GM19025 (cell line): ENCODE measurements at regions not wholly inside any gene's neighbourhood (a gene's known extent, or its start where the extent isn't known, plus 50 kb on each side); places are given as distances from the start of the nearest gene placed in this dataset.
A peak's percentile ranks its signal among the peaks of the same experiment; 100 is the strongest.
"Not testable (repeated sequence)": the region's sequence is repeated elsewhere in the genome, so short reads cannot be mapped to it uniquely, and the experiment has no call there.

Source experiments
- ATAC-seq: cut with Tn5 transposase; IDR thresholded peaks from one replicate; pipeline ENCODE4 v1.9.1; 2021; ENCODE audit warnings: mild to moderate bottlenecking, low read depth, moderate library complexity; ENCODE audit not compliant: unreplicated experiment

GRCh38 chr13:80093888-80094287 lies 247.0 kb downstream of the SPRY2 start:
- no peak for ATAC-seq

GRCh38 chr13:80086304-80086721 lies 254.6 kb downstream of the SPRY2 start:
- ATAC-seq = no peak

GRCh38 chr13:80083853-80084676 lies 256.9 kb downstream of the SPRY2 start:
- no peak for ATAC-seq

GRCh38 chr13:80083081-80083852 lies 257.7 kb downstream of the SPRY2 start:
- no peak for ATAC-seq

- ATAC-seq = no peak
Observed at GRCh38 chr13:80082396-80083080, 258.4 kb downstream of the SPRY2 start.

GRCh38 chr13:80074811-80075210 lies 266.1 kb downstream of the SPRY2 start:
- ATAC-seq = no peak

GRCh38 chr13:80074143-80074752 lies 266.7 kb downstream of the SPRY2 start:
- no peak for ATAC-seq

- ATAC-seq = no peak
Observed at GRCh38 chr13:80072231-80072630, 268.7 kb downstream of the SPRY2 start.

- no peak for ATAC-seq
Observed at GRCh38 chr13:80070024-80070703, 270.8 kb downstream of the SPRY2 start.

GRCh38 chr13:80069374-80069773 lies 271.6 kb downstream of the SPRY2 start:
- ATAC-seq = no peak

- ATAC-seq = no peak
Observed at GRCh38 chr13:80065996-80066395, 274.9 kb downstream of the SPRY2 start.

GRCh38 chr13:80062416-80062815 lies 278.5 kb downstream of the SPRY2 start:
- ATAC-seq = not testable (repeated sequence)

GRCh38 chr13:80059789-80060188 lies 281.1 kb downstream of the SPRY2 start:
- no peak for ATAC-seq

- no peak for ATAC-seq
Observed at GRCh38 chr13:80058626-80059025, 282.3 kb downstream of the SPRY2 start.

- no peak for ATAC-seq
Observed at GRCh38 chr13:80055847-80056246, 285.1 kb downstream of the SPRY2 start.

- ATAC-seq = no peak
Observed at GRCh38 chr13:80054806-80055205, 286.1 kb downstream of the SPRY2 start.

- no peak for ATAC-seq
Observed at GRCh38 chr13:80052286-80052685, 288.6 kb downstream of the SPRY2 start.

GRCh38 chr13:80050252-80050651 lies 290.7 kb downstream of the SPRY2 start:
- no peak for ATAC-seq

- peak; percentile 98 for ATAC-seq
Observed at GRCh38 chr13:80048802-80049201, 292.1 kb downstream of the SPRY2 start.

- ATAC-seq = no peak
Observed at GRCh38 chr13:80048030-80048429, 292.9 kb downstream of the SPRY2 start.
